ENCODE measurements at regions not wholly inside any gene's neighbourhood (a gene's known extent, or its start where the extent isn't known, plus 50 kb on each side); places are given as distances from the start of the nearest gene placed in this dataset.

GRCh38 chr2:6497048-6497447 lies 368.7 kb downstream of the CMPK2 start:
- RAD21 ChIA-PET (ENCODE audit: low non-redundant PET in 1 of 2, low total read pairs in 2 of 2, uncharacterized antibody in 2 of 2, unreplicated experiment in 2 of 2) = no interaction called here
- intact Hi-C loops (cut with micrococcal nuclease) = no loop called here

GRCh38 chr2:6498841-6499240 lies 366.9 kb downstream of the CMPK2 start:
- Histone ChIP-seq H3K4me1 (ENCODE audit: control insufficient read depth in 1 of 2, insufficient read depth in 2 of 2, low read length in 2 of 2) (no peaks in the 10 kb centered on the region), H4K20me1 (ENCODE audit: insufficient read depth) (no peaks in the 10 kb centered on the region), H3K27ac (ENCODE audit: low read depth, low read length) (no peak overlapping the region), H3K9me2 (ENCODE audit: insufficient read depth) (no peaks in the 10 kb centered on the region), H3K4me3 (replicated peaks in 1 of 2; ENCODE audit: low read depth in 1 of 2, low read length in 2 of 2) (no peak overlapping the region), H3K36me3 (ENCODE audit: control insufficient read depth in 1 of 2, insufficient read depth in 2 of 2, low read length in 2 of 2) (no peaks in the 10 kb centered on the region), H3K4me2 (ENCODE audit: low read length) (no peak overlapping the region), H3K9ac (ENCODE audit: low read length) (no peak overlapping the region), H3K79me2 (ENCODE audit: insufficient read depth, low read length) (no peaks in the 10 kb centered on the region), H2AFZ (ENCODE audit: low read depth, low read length, poor library complexity, severe bottlenecking) (no peak overlapping the region), H3K9me3 (ENCODE audit: control insufficient read depth in 1 of 2, insufficient read depth in 1 of 2, low read depth in 1 of 2, low read length in 2 of 2) (peaks cover 0 to 3% of the 10 kb centered on the region in 2 experiments; a peak in 2 of 4 replicates), H3K27me3 (ENCODE audit: insufficient read depth, low read length) (no peaks in the 10 kb centered on the region)
- no peak for DNase-seq (ENCODE audit: low read depth, low spot score)
- intact Hi-C loops (cut with micrococcal nuclease) = no loop called here
- no TSS peak for BruUV-seq (replicated peaks)
- ChIA-PET RAD21 (ENCODE audit: low non-redundant PET in 1 of 2, low total read pairs in 2 of 2, uncharacterized antibody in 2 of 2, unreplicated experiment in 2 of 2) (no interaction called here), POLR2A (no interaction called here), CTCF (no interaction called here)
- TF ChIP-seq, protein P1, sequence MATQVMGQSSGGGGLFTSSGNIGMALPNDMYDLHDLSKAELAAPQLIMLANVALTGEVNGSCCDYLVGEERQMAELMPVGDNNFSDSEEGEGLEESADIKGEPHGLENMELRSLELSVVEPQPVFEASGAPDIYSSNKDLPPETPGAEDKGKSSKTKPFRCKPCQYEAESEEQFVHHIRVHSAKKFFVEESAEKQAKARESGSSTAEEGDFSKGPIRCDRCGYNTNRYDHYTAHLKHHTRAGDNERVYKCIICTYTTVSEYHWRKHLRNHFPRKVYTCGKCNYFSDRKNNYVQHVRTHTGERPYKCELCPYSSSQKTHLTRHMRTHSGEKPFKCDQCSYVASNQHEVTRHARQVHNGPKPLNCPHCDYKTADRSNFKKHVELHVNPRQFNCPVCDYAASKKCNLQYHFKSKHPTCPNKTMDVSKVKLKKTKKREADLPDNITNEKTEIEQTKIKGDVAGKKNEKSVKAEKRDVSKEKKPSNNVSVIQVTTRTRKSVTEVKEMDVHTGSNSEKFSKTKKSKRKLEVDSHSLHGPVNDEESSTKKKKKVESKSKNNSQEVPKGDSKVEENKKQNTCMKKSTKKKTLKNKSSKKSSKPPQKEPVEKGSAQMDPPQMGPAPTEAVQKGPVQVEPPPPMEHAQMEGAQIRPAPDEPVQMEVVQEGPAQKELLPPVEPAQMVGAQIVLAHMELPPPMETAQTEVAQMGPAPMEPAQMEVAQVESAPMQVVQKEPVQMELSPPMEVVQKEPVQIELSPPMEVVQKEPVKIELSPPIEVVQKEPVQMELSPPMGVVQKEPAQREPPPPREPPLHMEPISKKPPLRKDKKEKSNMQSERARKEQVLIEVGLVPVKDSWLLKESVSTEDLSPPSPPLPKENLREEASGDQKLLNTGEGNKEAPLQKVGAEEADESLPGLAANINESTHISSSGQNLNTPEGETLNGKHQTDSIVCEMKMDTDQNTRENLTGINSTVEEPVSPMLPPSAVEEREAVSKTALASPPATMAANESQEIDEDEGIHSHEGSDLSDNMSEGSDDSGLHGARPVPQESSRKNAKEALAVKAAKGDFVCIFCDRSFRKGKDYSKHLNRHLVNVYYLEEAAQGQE (IDR thresholded peaks at IDR 0.05; ENCODE audit: low read depth) = no peak
- TF ChIP-seq CTCF (IDR thresholded peaks at IDR 0.05 in 2 of 3, conservative IDR thresholded peaks at IDR 0.05 in 1 of 3; ENCODE audit: borderline replicate concordance in 1 of 3, insufficient read depth in 1 of 3, low read depth in 2 of 3, low read length in 2 of 3) = no peak
- ATAC-seq = no peak

More at GRCh38 chr2:6497048-6497447, 368.7 kb downstream of the CMPK2 start:
- Histone ChIP-seq H3K9me2 (ENCODE audit: insufficient read depth) (no peaks in the 10 kb centered on the region), H3K4me2 (ENCODE audit: low read length) (no peak overlapping the region), H3K4me3 (replicated peaks in 1 of 2; ENCODE audit: low read depth in 1 of 2, low read length in 2 of 2) (no peak overlapping the region), H3K4me1 (ENCODE audit: control insufficient read depth in 1 of 2, insufficient read depth in 2 of 2, low read length in 2 of 2) (no peaks in the 10 kb centered on the region), H4K20me1 (ENCODE audit: insufficient read depth) (no peaks in the 10 kb centered on the region), H3K27ac (ENCODE audit: low read depth, low read length) (no peak overlapping the region), H3K9me3 (ENCODE audit: control insufficient read depth in 1 of 2, insufficient read depth in 1 of 2, low read depth in 1 of 2, low read length in 2 of 2) (peaks cover 0 to 3% of the 10 kb centered on the region in 2 experiments; a peak in 2 of 4 replicates), H3K36me3 (ENCODE audit: control insufficient read depth in 1 of 2, insufficient read depth in 2 of 2, low read length in 2 of 2) (no peaks in the 10 kb centered on the region), H3K9ac (ENCODE audit: low read length) (no peak overlapping the region), H2AFZ (ENCODE audit: low read depth, low read length, poor library complexity, severe bottlenecking) (no peak overlapping the region), H3K79me2 (ENCODE audit: insufficient read depth, low read length) (no peaks in the 10 kb centered on the region), H3K27me3 (ENCODE audit: insufficient read depth, low read length) (no peaks in the 10 kb centered on the region)
- DNase-seq (ENCODE audit: low read depth, low spot score) (no peak), ATAC-seq (no peak)
- TF ChIP-seq TCF7L2 (IDR thresholded peaks at IDR 0.05; ENCODE audit: borderline replicate concordance, extremely low read depth, insufficient read depth, insufficient read length) (no peak), JUND (IDR thresholded peaks at IDR 0.05) (no peak)
- TF ChIP-seq, protein P2, sequence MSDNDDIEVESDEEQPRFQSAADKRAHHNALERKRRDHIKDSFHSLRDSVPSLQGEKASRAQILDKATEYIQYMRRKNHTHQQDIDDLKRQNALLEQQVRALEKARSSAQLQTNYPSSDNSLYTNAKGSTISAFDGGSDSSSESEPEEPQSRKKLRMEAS (IDR thresholded peaks at IDR 0.05) = no peak
- ChIA-PET CTCF (no interaction called here), POLR2A (no interaction called here)
- no TSS peak for BruUV-seq (replicated peaks)

Measured in HCT116 (cell line).